ENCODE measurements at regions not wholly inside any gene's neighbourhood (a gene's known extent, or its start where the extent isn't known, plus 50 kb on each side); places are given as distances from the start of the nearest gene placed in this dataset.

DNA sequence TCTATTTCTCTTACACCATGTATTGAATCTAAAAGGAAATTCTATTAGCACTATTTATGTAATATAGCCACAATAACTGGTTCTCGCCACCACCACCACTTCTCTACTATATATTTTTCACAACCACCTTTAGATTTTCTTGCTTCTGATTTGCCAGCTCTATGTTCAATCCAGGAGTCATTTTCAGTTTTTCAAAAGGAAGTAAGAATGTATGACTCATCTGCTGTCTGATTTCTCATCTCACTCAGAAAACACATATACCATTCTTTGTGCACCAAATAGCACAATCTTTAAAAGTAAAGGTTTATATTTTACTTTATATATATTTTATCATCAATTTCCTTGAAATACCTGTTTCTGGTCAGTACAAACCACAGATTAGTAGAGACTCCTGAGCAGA is 1127.5 kb downstream of the TAF11L14 start:
- Mint-ChIP-seq H3K27ac (no peak overlapping the region), H3K27me3 (no peaks in the 10 kb centered on the region), H3K4me3 (no peak overlapping the region), H3K36me3 (ENCODE audit: low read depth) (no peaks in the 10 kb centered on the region), H3K4me1 (peaks cover 2% of the 10 kb centered on the region), H3K9me3 (no peaks in the 10 kb centered on the region)
- ATAC-seq (ENCODE audit: low read depth) (no peak), DNase-seq (no peak)
- ChIA-PET CTCF (no interaction called here), POLR2A (no interaction called here)
- intact Hi-C loops (cut with micrococcal nuclease) = no loop called here
- TF ChIP-seq CTCF (IDR thresholded peaks at IDR 0.05) = no peak

DNA sequence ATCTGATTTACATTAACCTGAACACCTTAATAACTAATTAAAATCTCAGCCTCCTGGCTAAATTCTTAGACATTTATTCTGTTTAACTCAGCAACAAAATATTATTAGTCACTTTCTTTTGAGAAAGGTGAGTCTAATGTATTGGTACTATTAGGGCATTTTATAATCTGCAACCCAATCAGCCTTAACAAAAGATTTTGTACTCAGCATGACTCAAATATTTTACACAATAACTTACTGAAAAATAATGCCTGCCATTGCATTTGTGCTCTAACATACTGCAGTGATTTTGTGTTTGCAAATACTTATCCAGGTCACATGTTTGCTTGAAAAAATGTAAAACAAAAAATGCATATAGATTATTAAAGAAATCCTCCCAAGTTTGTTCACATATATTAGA is 1129.9 kb downstream of the TAF11L14 start:
- no peaks in the 10 kb centered on the region for H3K27me3 Mint-ChIP-seq
- H3K36me3 Mint-ChIP-seq (ENCODE audit: low read depth) = no peaks in the 10 kb centered on the region
- ATAC-seq (ENCODE audit: low read depth) (no peak), DNase-seq (no peak)
- POLR2A ChIA-PET = no interaction called here
- H3K9me3 Mint-ChIP-seq = no peaks in the 10 kb centered on the region
- H3K4me3 Mint-ChIP-seq = no peak overlapping the region
- CTCF ChIA-PET = no interaction called here
- peaks cover 2% of the 10 kb centered on the region for H3K4me1 Mint-ChIP-seq
- no peak overlapping the region for H3K27ac Mint-ChIP-seq
- intact Hi-C loops (cut with micrococcal nuclease) = no loop called here
- no peak for TF ChIP-seq CTCF (IDR thresholded peaks at IDR 0.05)

DNA sequence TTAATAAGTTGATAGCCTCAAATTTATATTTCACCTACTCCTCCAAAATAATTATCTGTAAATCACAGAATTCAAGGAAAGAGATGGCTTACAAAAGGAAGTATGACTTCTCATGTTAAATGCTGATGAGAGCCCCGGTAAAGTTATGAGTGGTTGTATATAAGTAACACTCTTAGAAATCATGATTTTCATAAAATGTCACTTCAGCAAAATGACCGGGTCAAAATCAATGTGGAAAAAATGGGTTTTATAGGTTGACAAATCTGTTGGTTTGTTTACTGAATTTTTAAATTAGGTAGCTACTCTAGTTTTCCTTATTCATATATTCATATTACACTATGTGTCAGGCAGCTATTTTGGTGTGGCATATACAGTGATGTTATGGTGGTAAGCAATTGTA is 1131.0 kb downstream of the TAF11L14 start:
- no peak for ATAC-seq (ENCODE audit: low read depth)

DNA sequence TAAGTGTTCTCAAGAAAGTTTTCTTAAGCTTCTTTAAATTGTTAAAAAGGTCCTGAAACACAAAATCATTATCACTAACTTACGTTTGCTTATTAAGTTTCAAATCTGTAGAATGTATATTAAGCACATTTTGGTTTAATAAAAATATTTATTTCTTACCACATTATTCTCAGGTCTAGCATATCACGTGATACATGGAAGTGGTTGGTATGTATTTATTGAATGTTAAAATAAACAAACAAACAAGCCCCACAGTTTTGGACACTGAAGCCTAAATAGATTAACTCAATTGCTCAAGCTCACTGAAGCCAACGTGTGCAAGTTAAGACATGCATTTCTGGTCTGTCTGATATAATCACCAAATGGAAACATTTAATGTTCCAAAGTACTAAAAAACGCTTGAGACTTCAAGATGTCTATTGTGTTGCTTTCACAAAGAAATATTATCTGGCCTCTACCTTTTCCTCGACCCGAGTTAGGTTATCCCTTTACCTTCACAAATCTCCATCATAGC is 1136.9 kb downstream of the TAF11L14 start:
- Mint-ChIP-seq H3K36me3 (ENCODE audit: low read depth) (no peaks in the 10 kb centered on the region), H3K4me3 (no peak overlapping the region), H3K9me3 (no peaks in the 10 kb centered on the region), H3K27ac (no peak overlapping the region), H3K4me1 (no peaks in the 10 kb centered on the region), H3K27me3 (peaks cover 3% of the 10 kb centered on the region)
- POLR2A ChIA-PET = no interaction called here
- no peak for DNase-seq
- no peak for ATAC-seq (ENCODE audit: low read depth)
- intact Hi-C loops (cut with micrococcal nuclease) = no loop called here
- CTCF ChIA-PET = no interaction called here
- no peak for TF ChIP-seq CTCF (IDR thresholded peaks at IDR 0.05)

More for the DNA sequence above, 1131.0 kb downstream of the TAF11L14 start:
- Mint-ChIP-seq H3K27me3 (no peaks in the 10 kb centered on the region), H3K4me3 (no peak overlapping the region), H3K36me3 (ENCODE audit: low read depth) (no peaks in the 10 kb centered on the region), H3K9me3 (no peaks in the 10 kb centered on the region), H3K4me1 (peaks cover 2% of the 10 kb centered on the region), H3K27ac (no peak overlapping the region)
- no peak for TF ChIP-seq CTCF (IDR thresholded peaks at IDR 0.05)
- intact Hi-C loops (cut with micrococcal nuclease) = no loop called here
- ChIA-PET POLR2A (no interaction called here), CTCF (no interaction called here)
- no peak for DNase-seq

DNA sequence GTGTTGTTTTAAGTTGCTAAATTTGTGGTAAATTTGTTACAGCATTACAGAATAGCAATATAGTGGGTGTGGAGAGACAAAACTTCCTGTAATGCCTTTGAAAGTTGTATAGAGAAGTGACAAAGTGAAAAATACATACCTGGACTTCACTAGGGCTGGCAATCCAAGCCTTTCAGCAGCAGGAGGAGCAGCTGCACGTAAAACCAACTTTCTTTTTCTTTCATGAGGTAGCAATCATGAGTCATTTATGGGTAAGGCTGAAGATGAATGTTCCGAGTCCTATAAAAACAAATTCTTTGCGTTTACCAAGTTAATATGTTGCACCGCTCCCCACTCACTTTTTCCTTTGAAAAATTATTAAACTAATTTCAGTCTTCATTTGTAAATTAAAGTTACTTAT is 1138.2 kb downstream of the TAF11L14 start:
- intact Hi-C loops (cut with micrococcal nuclease) = no loop called here
- Mint-ChIP-seq H3K9me3 (no peaks in the 10 kb centered on the region), H3K27ac (no peak overlapping the region), H3K4me1 (no peaks in the 10 kb centered on the region), H3K27me3 (peaks cover 3% of the 10 kb centered on the region), H3K4me3 (no peak overlapping the region), H3K36me3 (ENCODE audit: low read depth) (no peaks in the 10 kb centered on the region)
- CTCF ChIA-PET = no interaction called here
- TF ChIP-seq CTCF (IDR thresholded peaks at IDR 0.05) = no peak
- no peak for DNase-seq
- POLR2A ChIA-PET = no interaction called here
- no peak for ATAC-seq (ENCODE audit: low read depth)

Measured in activated B cell treated with CpG ODN at 0.5 μM for 24 hours (primary cell).